ENCODE measurements at regions not wholly inside any gene's neighbourhood (a gene's known extent, or its start where the extent isn't known, plus 50 kb on each side); places are given as distances from the start of the nearest gene placed in this dataset.

DNA sequence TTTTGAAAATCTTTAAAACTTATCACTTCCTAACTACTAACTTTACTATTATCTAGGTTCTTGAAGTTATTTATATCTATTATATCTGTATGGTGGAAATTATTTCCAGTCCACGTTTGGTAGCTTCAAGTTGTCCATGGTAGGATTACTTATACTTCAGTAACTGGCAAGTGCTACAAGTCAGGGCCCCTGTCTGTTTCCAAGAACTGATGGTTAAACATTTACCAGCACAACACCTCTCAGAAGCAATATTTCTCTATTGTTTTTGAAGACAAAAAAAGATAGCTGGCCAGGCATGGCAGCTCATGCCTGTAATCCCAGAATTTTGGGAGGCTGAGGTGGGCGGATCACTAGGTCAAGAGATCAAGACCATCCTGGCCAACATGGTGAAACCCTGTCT lies 240.4 kb upstream of the RHOBTB1 start:
- DNase-seq = no peak

DNA sequence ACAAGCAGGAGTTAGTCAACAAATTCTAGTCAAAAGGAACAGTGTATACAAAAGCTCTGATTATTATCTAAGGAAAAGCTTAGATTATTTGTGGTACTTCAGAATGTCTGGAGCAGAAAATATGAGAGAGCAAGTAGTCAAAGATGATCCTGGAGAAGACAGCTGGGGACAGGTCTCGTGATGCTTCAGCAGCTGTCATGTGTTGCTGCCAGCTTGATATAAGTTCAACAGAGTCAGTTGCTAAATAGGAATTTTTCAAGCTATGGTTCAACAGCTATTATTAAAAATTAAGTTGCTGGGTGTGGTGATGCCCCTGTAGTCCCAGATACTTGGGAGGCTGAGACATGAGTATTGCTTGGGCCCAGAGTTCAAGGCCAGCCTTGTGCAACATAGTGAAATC lies 240.0 kb upstream of the RHOBTB1 start:
- no peak for DNase-seq

DNA sequence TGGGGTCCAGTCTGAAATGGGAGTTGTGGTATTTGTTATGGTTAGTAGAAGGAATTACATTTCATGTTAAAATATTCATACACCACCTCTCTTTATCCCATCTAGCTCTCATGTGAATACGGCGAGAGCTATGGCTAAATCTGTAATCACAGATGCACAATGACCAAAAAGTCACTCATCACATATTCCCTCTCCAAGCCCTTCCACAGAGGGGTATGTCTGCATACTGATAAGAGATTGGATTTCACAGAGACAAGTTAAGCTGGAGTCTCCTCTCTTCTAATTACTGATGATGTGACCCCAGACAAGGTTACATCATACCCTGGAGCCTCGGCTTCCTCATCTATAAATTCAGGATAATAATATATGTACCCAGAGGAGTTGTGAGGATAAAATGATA lies 237.8 kb upstream of the RHOBTB1 start:
- DNase-seq = no peak

DNA sequence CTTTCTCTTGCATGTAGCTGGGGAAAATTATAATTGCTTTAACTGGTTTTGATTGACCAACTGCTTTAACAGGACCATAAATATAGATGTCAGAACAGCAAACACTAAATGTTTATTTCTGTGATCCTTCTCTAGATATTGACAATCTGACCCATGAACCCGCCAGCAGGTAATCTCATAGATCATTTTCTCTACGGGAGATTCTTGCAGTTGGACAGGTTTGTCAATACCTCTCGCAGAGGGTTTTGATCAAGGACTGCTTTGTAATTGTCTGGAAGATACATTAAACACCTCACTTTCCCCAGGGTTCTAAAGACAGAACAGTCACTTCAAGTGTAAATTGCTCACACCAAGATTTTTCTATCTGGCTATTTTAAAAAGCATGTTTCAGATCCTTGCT lies 235.8 kb upstream of the RHOBTB1 start:
- no peak for DNase-seq

DNA sequence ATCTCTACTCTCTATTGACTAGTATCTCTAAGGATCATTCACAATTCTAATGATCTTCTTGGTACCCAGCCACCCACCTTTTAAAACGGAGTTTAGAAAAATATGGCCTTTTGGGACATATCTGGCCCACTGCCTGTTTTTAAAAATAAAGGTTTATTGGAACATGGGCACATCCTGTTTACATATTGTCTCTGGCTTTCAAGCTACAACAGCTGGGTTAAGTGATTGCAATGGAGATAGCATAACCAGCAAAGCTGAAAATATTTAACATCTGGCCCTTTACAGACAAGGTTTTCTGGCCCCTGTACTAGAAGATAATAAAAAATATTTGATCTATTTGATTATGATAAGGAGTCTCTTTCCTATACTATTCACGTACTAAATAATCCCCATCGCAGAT lies 232.4 kb upstream of the RHOBTB1 start:
- DNase-seq = no peak

DNA sequence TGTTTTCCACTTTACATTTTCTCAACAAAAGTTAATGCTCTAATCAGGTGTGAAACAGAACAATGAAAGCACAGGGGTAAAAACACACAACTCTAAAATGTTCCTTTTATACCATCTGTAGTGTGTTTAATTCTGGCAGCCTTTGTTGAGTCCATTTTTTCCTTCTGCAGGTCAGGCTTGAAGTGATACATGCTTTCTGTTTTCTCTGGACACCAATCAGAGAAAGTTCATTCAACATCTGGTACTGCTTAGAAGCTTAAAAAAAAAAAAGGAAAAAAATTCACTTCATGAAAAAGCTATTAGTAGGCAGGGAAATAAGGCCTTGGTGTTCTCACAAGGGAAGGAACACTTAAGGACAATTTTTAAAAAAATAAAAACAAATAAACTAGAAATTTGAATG lies 231.3 kb upstream of the RHOBTB1 start:
- DNase-seq = no peak

DNA sequence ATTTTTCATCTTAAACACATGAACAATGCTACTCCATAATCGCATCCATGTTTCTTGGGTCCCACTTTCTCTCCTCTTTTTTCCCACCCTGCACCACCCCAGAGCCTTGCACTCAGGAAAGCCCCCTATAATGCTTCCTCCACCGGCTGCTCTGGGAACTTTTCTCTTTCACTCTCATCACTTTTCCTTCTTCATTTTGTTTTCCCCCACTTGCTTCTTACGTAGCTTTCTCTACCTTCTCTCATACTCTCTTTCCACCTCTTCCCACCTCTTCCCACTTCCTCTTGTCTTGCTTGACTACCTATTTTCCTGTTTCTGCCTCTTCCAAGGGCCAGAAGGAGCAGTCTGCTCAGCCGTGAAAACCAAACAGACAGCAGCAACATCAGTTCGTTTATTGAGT lies 229.5 kb upstream of the RHOBTB1 start:
- DNase-seq = no peak

DNA sequence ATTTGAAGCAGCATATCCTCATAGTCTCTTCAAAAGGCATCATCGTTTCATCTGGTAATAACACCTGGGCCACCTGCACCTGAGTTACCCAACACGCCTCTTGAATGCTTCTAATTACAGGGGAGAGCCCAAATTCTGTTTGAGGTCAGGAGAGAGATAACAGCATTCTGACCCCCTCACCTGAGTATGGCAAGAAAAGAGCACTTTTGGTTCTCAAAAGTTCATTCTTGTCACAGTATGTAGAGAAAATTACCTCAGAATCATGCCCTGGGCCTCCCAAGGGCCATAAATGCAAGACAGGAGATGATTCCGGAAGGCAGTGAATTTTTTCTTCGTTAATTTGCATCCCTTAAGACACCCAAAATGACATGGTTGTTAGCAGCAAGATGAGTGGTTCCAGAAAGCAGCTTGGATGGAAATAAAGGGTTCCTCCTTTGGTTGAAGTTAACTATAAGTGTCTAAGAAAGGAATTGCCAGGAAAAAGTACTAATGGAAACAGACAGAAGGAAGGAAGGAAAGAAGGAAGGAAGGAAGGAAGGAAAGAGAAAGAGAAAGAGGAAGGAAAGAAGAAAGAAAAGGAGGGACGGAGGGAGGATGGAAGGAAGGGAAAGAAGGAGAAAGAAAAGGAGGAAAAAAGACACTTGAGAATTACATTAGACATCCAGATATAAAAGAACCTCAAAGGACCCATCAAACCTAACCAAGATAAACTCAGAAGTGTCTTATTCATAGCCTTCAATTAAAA lies 228.4 kb upstream of the RHOBTB1 start:
- DNase-seq = no peak

DNA sequence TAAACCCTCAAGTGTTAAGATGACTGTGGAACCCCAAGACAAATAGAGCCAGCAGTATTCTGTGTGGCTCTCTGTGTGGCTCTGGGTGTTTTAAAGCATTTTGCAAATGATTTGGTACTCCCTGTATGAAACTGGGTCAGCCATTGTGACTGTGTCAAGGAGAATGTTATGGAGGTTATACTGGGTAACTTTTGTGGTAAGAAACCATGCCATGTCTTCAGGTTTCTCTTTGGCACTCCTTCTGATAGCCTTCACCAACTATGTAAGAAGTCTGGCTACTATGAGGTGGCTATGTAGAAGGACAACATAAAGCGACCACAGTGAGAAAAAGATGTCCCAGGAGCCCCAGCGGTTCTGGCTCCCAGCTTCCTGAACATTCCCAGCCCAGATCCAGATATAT lies 226.6 kb upstream of the RHOBTB1 start:
- no peak for DNase-seq

DNA sequence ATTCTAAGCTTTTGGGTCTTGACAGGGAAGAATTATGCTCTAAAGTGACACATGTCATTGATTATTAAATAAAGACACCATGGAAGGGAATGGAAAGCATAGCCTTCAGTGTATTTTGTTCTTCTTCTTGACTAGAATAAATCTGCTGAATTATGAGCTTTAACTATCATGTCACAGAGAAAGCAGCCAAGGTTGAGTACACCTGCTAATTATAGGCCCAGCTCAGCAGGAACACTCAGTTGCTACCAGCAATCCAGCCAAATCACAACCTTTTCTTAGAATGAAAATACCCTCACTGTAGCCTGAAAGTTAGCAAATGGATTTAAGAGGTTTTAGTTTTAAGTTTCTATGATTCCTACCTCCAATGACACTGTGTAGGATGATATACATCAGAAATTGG lies 225.3 kb upstream of the RHOBTB1 start:
- no peak for DNase-seq

DNA sequence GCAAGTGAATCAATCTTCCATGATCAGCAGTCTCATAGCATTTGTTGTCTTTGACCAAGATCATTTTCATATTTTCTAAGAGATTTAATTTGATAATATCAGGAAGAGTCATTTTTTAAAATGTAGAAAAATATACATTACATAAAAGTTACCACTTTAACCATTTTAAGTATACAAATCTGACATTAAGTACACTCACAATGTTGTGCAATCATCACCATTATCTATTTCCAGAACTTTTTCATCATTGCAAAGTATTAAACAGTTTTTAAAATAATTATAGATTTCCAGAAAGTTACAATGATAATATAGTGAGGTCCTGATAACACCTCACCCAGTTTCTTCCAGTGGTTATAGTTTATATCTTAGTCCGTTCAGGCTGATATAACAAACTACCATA lies 222.5 kb upstream of the RHOBTB1 start:
- no peak for DNase-seq

DNA sequence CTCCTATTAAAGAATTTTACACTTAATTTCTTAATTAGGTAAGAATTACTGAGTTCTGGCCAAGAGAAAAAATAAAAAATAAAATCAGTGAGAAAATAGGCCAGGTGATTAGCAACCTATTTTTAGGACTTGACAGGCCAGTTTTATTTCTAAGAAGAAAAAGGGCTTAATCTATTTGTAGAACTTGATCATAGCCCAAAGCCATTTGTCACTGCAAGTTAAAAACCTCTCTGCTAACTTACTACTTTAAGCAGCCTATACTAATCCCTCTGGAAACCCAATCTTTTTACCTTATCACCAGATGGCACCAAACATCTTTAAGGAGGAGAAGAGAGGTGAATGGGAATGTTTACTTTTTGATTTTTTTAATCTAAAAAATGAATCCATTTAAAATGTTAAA lies 222.1 kb upstream of the RHOBTB1 start:
- no peak for DNase-seq

DNA sequence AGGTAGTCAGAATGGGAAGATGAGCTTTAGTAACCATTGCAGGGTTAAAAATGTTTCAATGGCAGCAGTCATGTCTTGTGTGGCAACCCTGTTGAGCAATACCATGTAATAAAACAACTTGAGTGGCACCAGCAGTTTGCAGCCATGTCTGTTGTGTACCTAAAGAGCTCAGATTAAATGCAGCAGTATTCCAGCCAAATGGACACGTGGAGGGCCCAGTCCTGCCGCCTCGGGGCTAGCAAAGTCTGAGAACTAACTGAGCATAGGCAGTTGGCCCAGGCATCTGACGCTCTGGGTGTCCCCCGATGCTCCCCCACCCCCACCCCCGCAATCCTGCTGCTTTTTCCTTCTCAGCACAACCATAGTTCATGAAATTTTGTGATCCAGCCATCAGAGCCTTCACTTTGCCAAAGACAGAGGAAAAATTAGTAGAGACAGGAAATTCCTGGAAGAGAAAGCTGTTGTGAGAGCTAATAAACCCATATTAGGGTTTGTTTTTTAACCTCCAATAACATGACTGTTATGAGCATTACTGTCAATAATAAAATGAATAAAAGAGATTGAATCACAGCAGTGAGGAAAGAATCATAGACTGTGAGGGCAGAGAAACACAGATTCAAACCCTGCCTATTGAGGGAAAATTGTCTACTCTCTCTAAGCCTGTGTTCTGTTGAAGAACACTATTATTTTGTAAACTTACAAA lies 220.6 kb upstream of the RHOBTB1 start:
- DNase-seq = no peak

DNA sequence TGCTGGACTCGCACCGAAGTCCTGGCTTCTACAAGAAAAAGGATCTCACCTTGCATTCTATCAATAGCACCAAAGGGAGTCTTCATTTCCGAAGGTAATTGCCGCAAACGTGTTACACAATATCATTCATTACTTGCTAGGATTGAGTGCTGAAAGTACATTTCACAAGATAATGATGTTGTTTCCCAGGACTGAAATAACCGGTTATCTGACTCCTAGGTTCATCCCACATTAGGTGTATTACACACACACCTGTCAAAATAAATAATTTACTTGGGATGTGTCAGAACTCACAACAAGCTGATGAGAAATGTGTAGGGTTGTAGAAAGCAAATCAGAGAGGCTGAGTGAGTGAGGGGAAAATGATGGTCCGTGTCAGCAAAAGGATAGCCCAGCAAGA lies 219.4 kb upstream of the RHOBTB1 start:
- DNase-seq = no peak

DNA sequence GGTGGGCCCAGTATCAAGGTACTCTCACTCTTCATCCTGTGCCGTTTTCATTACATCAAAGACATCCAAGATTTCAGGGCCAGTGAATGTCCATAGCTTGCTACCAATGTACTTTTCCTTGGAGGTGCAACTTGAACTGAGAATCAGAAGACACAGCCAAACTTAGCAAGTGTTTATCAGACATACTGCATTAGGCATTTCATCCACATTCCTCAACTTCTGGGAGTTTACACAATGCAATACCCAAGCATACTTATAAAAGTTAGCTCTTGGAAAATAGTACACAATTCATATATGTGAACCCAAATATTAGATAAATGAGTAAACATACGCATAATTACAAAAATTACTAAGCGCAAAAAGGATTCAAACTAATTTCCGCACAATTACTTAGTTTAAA lies 216.3 kb upstream of the RHOBTB1 start:
- no peak for DNase-seq

DNA sequence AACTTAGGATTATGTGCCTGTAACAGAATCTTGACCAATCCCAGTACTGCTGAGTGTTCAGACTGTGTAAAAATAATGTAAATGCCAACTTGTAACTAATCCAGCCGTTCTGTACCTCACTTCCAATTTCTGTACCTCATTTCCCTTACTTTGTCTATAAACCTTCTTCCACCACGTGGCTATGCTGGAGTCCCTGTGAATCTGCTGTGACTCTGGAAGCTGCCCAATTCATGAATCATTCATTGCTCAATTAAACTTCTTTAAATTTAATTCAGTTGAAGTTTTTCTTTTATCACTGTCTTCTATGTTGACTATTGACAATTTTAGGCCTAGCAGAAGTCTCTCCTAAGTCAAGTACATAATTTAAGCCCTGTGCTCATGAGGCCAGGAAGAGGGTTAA lies 215.3 kb upstream of the RHOBTB1 start:
- no peak for DNase-seq

DNA sequence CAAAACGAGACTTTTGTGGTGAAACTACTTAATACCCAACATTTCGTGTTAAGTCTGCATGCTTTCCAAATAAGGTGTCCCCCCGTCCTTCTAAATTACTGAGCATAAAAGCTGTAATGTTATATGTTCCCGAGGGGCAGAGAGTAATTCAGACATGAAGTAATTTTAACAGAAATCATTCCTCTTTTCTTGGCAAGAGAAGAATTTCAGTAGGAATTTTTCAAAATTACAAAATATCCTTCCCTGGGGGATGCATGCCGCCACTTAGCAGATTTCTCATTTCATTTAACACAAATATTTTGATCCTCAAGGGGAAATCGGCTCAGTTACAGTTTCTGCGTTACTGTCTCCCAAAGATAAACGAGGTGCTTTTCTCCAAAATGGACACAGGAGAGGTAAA lies 213.2 kb upstream of the RHOBTB1 start:
- no peak for DNase-seq

DNA sequence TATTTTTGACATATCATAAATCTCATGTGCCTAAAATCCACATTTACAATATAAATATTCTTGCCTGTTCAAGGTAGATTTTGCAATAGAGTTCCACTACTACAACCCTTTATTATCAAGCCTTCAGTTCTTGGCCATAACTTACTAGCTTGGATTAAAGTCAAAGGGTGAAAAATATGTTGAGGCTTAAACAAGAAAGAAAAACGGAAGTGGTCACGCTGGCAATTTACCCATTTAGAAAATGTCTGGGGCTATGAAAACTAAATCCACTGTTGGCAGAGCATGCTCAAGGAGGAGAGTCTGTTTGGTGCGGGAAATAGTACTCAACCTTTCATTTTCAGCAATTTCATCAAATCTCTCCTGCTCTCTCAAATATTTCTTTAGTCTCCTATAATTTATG lies 209.8 kb upstream of the RHOBTB1 start:
- no peak for DNase-seq

DNA sequence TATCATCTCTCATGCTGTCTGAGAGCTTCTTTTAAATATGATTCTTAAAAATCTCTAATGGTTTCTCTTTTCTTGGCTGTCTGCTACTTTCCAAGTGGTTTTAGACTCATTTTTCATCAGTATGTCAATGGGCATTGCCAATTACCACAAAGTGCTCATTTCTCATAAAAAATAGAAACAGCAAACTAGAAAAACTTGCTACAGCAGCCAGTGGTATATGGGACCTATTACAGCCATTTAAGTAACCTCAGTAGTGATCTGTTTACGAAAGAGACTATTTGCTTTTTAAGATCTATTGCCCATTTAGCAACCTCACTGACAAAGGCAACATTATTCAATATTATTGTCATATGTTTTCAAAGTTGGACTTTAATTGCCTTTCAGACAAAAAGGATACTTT lies 207.1 kb upstream of the RHOBTB1 start:
- DNase-seq = no peak

DNA sequence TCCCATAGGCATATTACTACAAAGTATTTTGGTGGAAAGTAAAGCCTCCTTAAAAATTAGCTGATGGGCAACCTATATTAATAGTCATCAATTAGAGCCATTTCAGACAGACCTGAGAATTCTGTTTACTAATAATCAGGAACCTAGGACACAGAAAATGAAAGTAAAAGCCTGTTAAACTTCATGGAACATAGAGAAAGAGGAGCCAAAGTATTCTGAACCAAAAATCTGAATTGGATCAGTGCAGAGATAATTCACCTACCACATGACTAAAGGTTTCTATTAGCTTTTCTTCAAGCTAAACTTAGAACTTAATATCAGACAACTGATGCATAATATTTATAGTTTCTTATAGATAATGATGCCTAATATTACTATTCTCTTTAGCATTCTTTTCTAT lies 204.5 kb upstream of the RHOBTB1 start:
- no peak for DNase-seq

DNA sequence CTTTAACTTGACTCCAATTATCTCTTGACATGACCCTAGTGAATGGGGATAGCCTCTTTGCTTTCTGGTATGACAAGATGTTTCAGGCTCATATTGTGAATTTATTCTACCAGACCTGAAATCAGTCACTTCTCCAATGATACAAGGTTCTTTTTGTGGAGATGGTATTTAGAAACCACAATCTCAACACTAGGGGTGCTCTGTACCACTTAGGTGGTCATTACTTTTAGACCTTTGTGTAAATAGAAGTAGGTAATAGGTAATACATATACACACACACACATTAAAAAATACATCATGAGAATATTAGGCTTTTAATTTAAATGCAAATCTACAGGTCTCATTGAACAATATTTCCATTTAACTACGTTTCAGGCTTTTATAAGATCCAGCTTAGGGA lies 199.0 kb upstream of the RHOBTB1 start:
- no peak for DNase-seq

DNA sequence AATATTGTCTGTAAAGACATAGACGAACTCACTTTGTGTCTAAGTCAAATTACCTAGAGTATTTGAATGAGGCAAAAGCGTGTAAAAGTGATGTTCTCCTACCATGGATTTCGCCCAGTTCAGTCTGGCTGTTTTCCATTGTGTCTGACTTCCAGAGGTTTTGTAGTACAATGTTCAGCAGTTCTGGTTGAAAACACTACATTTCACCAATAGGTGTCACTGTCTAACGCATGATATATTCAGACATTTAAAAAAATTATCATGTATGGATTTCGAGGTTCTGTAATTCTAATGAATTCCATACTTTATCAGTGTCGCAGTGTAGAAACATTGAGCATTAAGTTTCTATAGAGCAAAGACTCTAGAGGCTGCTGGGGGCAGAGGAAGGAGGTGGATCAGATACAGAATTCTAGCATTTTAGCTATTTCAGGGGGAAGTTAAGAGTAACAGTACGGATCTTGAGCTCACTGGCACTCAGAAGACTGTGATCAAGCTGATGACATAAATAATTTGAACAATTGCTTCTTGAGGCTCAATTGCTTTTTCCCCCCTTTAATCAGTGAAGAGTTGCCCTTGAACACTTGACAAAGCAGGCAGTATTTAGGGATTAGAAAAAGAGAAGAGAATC lies 196.9 kb upstream of the RHOBTB1 start:
- peak; percentile 53 for DNase-seq

DNA sequence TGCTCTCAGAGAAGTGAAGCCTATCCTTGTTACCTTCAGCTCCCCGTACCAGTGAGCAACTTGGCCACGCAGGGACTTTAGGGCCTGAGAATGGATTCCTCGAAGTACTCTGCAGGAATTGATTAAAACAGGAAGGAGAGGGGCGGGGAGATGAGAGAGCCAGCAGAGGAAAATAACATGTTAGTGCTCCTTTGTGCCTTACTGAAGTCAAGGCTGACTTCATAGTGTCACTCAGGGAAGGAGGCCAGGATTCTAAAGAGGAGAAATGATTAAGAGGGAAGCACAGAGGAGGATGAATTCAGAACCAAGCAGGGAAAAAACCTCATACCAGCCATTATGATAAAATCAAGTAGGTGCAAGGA lies 195.6 kb upstream of the RHOBTB1 start:
- DNase-seq = no peak

DNA sequence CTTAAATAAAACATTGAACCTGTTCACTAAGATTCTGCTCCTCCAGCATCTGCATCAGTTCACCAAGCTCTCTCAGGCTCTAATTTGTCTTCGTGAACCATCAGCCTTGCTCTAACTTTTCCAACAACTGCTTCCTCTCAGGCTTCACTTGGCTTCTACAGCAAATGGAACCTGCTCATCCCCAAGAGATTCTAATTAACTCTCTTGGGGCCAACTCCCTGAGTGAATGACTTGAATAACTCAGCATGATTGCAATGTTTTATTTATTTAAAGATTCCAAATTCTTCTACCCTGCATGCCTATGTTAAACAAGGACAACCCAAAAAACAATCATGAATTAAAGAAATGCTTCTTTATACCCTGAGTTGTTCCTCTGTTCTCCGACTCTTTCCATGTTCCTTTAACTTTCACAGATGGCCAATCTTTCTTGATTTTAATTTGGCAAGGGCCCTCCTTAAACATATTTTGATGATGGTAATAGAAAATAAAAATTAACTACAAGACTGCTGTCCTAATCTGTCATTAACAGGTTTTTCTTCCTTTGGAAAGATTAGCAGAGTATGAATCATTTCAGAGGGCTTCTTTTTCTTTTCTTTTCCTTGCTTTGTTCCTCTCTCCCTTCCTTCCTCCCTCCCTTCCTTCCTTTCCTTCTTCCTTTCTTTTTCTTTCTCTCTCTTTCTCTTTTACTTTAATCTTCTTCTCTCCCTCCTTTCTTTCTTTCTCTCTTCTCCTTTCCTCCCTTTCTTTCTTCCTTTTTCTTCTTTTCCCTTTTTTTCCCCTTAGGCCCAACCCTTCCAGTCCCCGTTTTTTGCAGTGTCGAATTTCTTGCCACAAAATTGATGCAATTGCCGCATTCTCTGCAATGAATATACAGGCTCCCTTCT lies 195.0 kb upstream of the RHOBTB1 start:
- no peak for DNase-seq

Measured in NCI-H1436 (cell line).